Activated CD8-positive, alpha-beta T cell treated with anti-CD3 and anti-CD28 coated beads for 36 hours (primary cell): ENCODE measurements at regions not wholly inside any gene's neighbourhood (a gene's known extent, or its start where the extent isn't known, plus 50 kb on each side); places are given as distances from the start of the nearest gene placed in this dataset.

Experiments
- ATAC-seq: fragments of 200-7000 bp; cut with Tn5 transposase; one replicate; pipeline ENCODE4 v1.10.0; 2021; ENCODE audit warnings: mild to moderate bottlenecking, moderate library complexity
- CTCF ChIA-PET: fragments of 350-600 bp; sonication (Branson Sonifier 250); formaldehyde crosslinking; loops from one replicate; lab custom pipeline; 2021; ENCODE audit warnings: antibody characterized with exemption; lab: Charles Lee
- POLR2A ChIA-PET: fragments of 350-600 bp; sonication (Branson Sonifier 250); formaldehyde crosslinking; loops from one replicate; lab custom pipeline; 2021; ENCODE audit warnings: antibody characterized with exemption; lab: Charles Lee
- DNase-seq: peaks from one replicate; pipeline ENCODE4 v3.0.0-alpha.2; 2020
- H3K27ac Mint-ChIP-seq: one replicate; pipeline ENCODE4 v1.8.0; 2021; ENCODE audit warnings: mild to moderate bottlenecking, mixed read lengths
- H3K27me3 Mint-ChIP-seq: one replicate; pipeline ENCODE4 v1.8.0; 2021; ENCODE audit warnings: mixed read lengths
- H3K36me3 Mint-ChIP-seq: one replicate; pipeline ENCODE4 v1.8.0; 2021; ENCODE audit warnings: low read depth, mixed read lengths
- H3K4me1 Mint-ChIP-seq: one replicate; pipeline ENCODE4 v1.8.0; 2021; ENCODE audit warnings: low read depth, mixed read lengths
- H3K4me3 Mint-ChIP-seq: one replicate; pipeline ENCODE4 v1.8.0; 2021; ENCODE audit warnings: mild to moderate bottlenecking, moderate library complexity, mixed read lengths
- H3K9me3 Mint-ChIP-seq: one replicate; pipeline ENCODE4 v1.8.0; 2021; ENCODE audit warnings: mixed read lengths
- CTCF ChIP-seq: fragments of 200-600 bp; IDR thresholded peaks from one replicate; pipeline ENCODE4 v1.8.0; 2022; ENCODE audit warnings: antibody characterized with exemption, mild to moderate bottlenecking
- intact Hi-C: fragments of 100-400 bp; cut with micrococcal nuclease; formaldehyde crosslinking; loops from one replicate; pipeline ENCODE4 v1.10.0; 2022

- Mint-ChIP-seq H3K4me3 (no peak overlapping the region), H3K9me3 (no peaks in the 10 kb centered on the region), H3K36me3 (no peaks in the 10 kb centered on the region), H3K4me1 (no peaks in the 10 kb centered on the region), H3K27me3 (peaks cover 1% of the 10 kb centered on the region), H3K27ac (no peak overlapping the region)
- no peak for ATAC-seq
- no peak for TF ChIP-seq CTCF
- POLR2A ChIA-PET, result no interaction called here
- intact Hi-C loops, result no loop called here
- DNase-seq, result no peak
- CTCF ChIA-PET, result no interaction called here
These were observed 300.5 kb downstream of the DEPDC1B start for GRCh38 chr5:60399507-60399906.

- H3K36me3 Mint-ChIP-seq, result no peaks in the 10 kb centered on the region
- ChIA-PET POLR2A (no interaction called here), CTCF (no interaction called here)
- H3K27me3 Mint-ChIP-seq, result peaks cover 1% of the 10 kb centered on the region
- H3K27ac Mint-ChIP-seq, result no peak overlapping the region
- ATAC-seq, result no peak
- DNase-seq, result no peak
- no peak overlapping the region for H3K4me3 Mint-ChIP-seq
- no peak for TF ChIP-seq CTCF
- H3K4me1 Mint-ChIP-seq, result no peaks in the 10 kb centered on the region
- intact Hi-C loops, result no loop called here
- H3K9me3 Mint-ChIP-seq, result no peaks in the 10 kb centered on the region
These were observed 304.1 kb downstream of the DEPDC1B start for GRCh38 chr5:60395712-60396329.

- DNase-seq (no peak), ATAC-seq (no peak)
- intact Hi-C loops, result no loop called here
- Mint-ChIP-seq H3K9me3 (no peaks in the 10 kb centered on the region), H3K4me3 (no peak overlapping the region), H3K27ac (no peak overlapping the region), H3K4me1 (no peaks in the 10 kb centered on the region), H3K36me3 (no peaks in the 10 kb centered on the region), H3K27me3 (no peaks in the 10 kb centered on the region)
- POLR2A ChIA-PET, result no interaction called here
- TF ChIP-seq CTCF, result no peak
- CTCF ChIA-PET, result interaction anchor here (1.0 kb wide), 1 partner anchor 86 kb away, joined by 4 read pairs; no protein-coding TSS in a partner anchor
These were observed 312.9 kb downstream of the DEPDC1B start for GRCh38 chr5:60387051-60387440.

- Mint-ChIP-seq H3K27ac (no peak overlapping the region), H3K4me3 (no peak overlapping the region), H3K27me3 (no peaks in the 10 kb centered on the region), H3K4me1 (no peaks in the 10 kb centered on the region), H3K36me3 (no peaks in the 10 kb centered on the region), H3K9me3 (no peaks in the 10 kb centered on the region)
- POLR2A ChIA-PET, result no interaction called here
- DNase-seq, result no peak
- ATAC-seq, result no peak
- intact Hi-C loops, result no loop called here
- CTCF ChIA-PET, result interaction anchor here (1.0 kb wide), 1 partner anchor 85 kb away, joined by 4 read pairs; no protein-coding TSS in a partner anchor
- TF ChIP-seq CTCF, result no peak
These were observed 313.4 kb downstream of the DEPDC1B start for GRCh38 chr5:60386436-60387050.

GRCh38 chr5:60382716-60383115 lies 317.2 kb downstream of the DEPDC1B start:
- H3K27me3 Mint-ChIP-seq, result no peaks in the 10 kb centered on the region
- H3K9me3 Mint-ChIP-seq, result no peaks in the 10 kb centered on the region
- H3K36me3 Mint-ChIP-seq, result no peaks in the 10 kb centered on the region
- DNase-seq (no peak), ATAC-seq (no peak)
- intact Hi-C loops, result no loop called here
- TF ChIP-seq CTCF, result peak; percentile 10
- ChIA-PET POLR2A (no interaction called here), CTCF (interaction anchor here (1.3 kb wide), 1 partner anchor 7 kb away, joined by 3 read pairs; no protein-coding TSS in a partner anchor)
- H3K27ac Mint-ChIP-seq, result no peak overlapping the region
- H3K4me3 Mint-ChIP-seq, result no peak overlapping the region
- no peaks in the 10 kb centered on the region for H3K4me1 Mint-ChIP-seq
